Fibroblast of lung (primary cell): ENCODE measurements at regions not wholly inside any gene's neighbourhood (a gene's known extent, or its start where the extent isn't known, plus 50 kb on each side); places are given as distances from the start of the nearest gene placed in this dataset.

Experiments
- DNase-seq, 2 donors: peaks; one replicate each; pipeline versions ENCODE4 v3.0.0 to v3.0.0-alpha.2; 2010; ENCODE audit warnings: low read depth in 2 of 2
- H2AFZ ChIP-seq: 2 replicates; pipeline ENCODE4 v1.5.1; 2012; ENCODE audit warnings: low read length, control low read depth, inconsistent platforms
- H3K27ac ChIP-seq: 2 replicates; pipeline ENCODE4 v1.5.1; 2011; ENCODE audit warnings: low read length, control low read depth; ENCODE audit not compliant: insufficient read depth
- H3K27me3 ChIP-seq: 2 replicates; pipeline ENCODE4 v1.5.1; 2011; ENCODE audit warnings: mild to moderate bottlenecking, low read length; ENCODE audit not compliant: control insufficient read depth, insufficient read depth
- H3K36me3 ChIP-seq: 2 replicates; pipeline ENCODE4 v1.5.1; 2011; ENCODE audit warnings: low read length; ENCODE audit not compliant: control insufficient read depth, insufficient read depth
- H3K4me1 ChIP-seq: 2 replicates; pipeline ENCODE4 v1.5.1; 2011; ENCODE audit warnings: low read length; ENCODE audit not compliant: control insufficient read depth, insufficient read depth; ENCODE audit errors: extremely low read depth
- H3K4me2 ChIP-seq: 2 replicates; pipeline ENCODE4 v1.5.1; 2011; ENCODE audit warnings: low read length, control low read depth; ENCODE audit not compliant: insufficient read depth; ENCODE audit errors: extremely low read depth
- H3K4me3 ChIP-seq, 4 experiments: fragments of 200-600 bp in 1 of 4; sonication (generic) in 1 of 4; replicated peaks in 1 of 4; 2 replicates each; pipeline ENCODE4 v1.5.1; 2011 to 2016; ENCODE audit warnings: low read length in 4 of 4, low read depth in 3 of 4, mild to moderate bottlenecking in 3 of 4, control low read depth in 2 of 4, inconsistent platforms in 1 of 4, mixed read lengths in 1 of 4; ENCODE audit not compliant: insufficient read depth in 1 of 4; ENCODE audit errors: control extremely low read depth in 1 of 4
- H3K79me2 ChIP-seq: 2 replicates; pipeline ENCODE4 v1.5.1; 2012; ENCODE audit warnings: mild to moderate bottlenecking, low read length, inconsistent platforms; ENCODE audit not compliant: control insufficient read depth, insufficient read depth
- H3K9ac ChIP-seq: 2 replicates; pipeline ENCODE4 v1.5.1; 2011; ENCODE audit warnings: mild to moderate bottlenecking, low read length, control low read depth; ENCODE audit not compliant: insufficient read depth
- H3K9me3 ChIP-seq: 2 replicates; pipeline ENCODE4 v1.5.1; 2012; ENCODE audit warnings: low read depth, low read length; ENCODE audit not compliant: control insufficient read depth, insufficient read depth
- H4K20me1 ChIP-seq: 2 replicates; pipeline ENCODE4 v1.5.1; 2011; ENCODE audit warnings: low read length; ENCODE audit not compliant: control insufficient read depth, insufficient read depth; ENCODE audit errors: extremely low read depth
- EZH2 ChIP-seq: IDR thresholded peaks from 2 replicates; pipeline ENCODE4 v1.5.1; 2012; ENCODE audit warnings: low read length, control low read depth, mild to moderate bottlenecking; ENCODE audit errors: missing control alignments
- TF ChIP-seq, protein P1 (sequence below), 2 donors: IDR thresholded peaks in 1 of 2; conservative IDR thresholded peaks in 1 of 2; 1 replicate in 1 of 2; 2 replicates in 1 of 2; pipeline ENCODE4 v1.5.1; 2011 to 2012; ENCODE audit warnings: low read length in 2 of 2, control low read depth in 1 of 2, inconsistent platforms in 1 of 2, low read depth in 1 of 2, mild to moderate bottlenecking in 1 of 2

DNA sequence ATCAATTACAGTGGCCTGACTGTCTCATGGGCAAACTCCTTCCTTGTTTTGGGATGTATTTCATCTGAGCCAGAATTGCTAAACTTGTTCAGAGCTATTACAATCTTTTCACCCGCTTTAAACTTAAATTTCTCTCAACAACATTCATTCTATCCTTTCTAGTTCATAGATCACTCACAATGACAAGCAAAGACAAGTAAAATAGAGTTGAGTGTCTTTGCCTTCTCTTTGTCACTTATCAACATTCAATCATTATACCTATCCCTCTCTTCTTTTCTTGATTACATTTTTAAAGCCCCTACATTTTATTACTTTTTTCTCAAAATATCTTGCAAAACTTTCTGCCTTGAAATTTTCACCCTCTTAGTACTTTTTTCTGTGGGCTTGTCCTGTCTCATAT, 1113.1 kb downstream of the PCDH17 start:
- Histone ChIP-seq H3K4me3 (no peak overlapping the region), H3K9ac (no peak overlapping the region), H3K27ac (no peak overlapping the region), H3K4me1 (no peaks in the 10 kb centered on the region), H3K36me3 (no peaks in the 10 kb centered on the region), H3K79me2 (no peaks in the 10 kb centered on the region), H4K20me1 (no peaks in the 10 kb centered on the region), H3K9me3 (no peaks in the 10 kb centered on the region), H3K4me2 (no peak overlapping the region), H2AFZ (no peak overlapping the region), H3K27me3 (no peaks in the 10 kb centered on the region)
- no peak for DNase-seq
- no peak for TF ChIP-seq EZH2
- TF ChIP-seq, protein P1, sequence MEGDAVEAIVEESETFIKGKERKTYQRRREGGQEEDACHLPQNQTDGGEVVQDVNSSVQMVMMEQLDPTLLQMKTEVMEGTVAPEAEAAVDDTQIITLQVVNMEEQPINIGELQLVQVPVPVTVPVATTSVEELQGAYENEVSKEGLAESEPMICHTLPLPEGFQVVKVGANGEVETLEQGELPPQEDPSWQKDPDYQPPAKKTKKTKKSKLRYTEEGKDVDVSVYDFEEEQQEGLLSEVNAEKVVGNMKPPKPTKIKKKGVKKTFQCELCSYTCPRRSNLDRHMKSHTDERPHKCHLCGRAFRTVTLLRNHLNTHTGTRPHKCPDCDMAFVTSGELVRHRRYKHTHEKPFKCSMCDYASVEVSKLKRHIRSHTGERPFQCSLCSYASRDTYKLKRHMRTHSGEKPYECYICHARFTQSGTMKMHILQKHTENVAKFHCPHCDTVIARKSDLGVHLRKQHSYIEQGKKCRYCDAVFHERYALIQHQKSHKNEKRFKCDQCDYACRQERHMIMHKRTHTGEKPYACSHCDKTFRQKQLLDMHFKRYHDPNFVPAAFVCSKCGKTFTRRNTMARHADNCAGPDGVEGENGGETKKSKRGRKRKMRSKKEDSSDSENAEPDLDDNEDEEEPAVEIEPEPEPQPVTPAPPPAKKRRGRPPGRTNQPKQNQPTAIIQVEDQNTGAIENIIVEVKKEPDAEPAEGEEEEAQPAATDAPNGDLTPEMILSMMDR (conservative IDR thresholded peaks at IDR 0.05 in 1 of 2, IDR thresholded peaks at IDR 0.05 in 1 of 2; ENCODE audit: low read depth in 1 of 2, low read length in 2 of 2), result no peak

DNA sequence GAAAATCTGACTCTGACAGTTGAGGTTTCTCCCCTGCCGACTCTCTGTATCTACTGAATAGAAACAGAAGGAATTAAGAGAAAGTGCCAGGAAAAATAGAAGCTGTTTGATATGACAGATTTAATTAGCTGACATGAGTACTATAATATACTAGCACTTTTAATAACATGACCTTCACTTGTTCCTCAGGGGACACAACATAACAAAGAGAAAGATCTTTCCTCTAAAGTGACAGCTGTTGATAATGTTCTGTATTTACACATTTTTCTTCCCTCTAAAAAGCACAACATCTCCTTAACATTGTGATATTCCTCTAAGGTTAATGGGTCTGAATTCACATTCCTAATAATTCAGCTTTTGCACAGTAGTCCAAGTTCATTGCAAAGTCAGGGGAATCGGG, 1136.0 kb downstream of the PCDH17 start:
- no peak for TF ChIP-seq EZH2
- TF ChIP-seq, protein P1 (conservative IDR thresholded peaks at IDR 0.05 in 1 of 2, IDR thresholded peaks at IDR 0.05 in 1 of 2; ENCODE audit: low read depth in 1 of 2, low read length in 2 of 2), result no peak

DNA sequence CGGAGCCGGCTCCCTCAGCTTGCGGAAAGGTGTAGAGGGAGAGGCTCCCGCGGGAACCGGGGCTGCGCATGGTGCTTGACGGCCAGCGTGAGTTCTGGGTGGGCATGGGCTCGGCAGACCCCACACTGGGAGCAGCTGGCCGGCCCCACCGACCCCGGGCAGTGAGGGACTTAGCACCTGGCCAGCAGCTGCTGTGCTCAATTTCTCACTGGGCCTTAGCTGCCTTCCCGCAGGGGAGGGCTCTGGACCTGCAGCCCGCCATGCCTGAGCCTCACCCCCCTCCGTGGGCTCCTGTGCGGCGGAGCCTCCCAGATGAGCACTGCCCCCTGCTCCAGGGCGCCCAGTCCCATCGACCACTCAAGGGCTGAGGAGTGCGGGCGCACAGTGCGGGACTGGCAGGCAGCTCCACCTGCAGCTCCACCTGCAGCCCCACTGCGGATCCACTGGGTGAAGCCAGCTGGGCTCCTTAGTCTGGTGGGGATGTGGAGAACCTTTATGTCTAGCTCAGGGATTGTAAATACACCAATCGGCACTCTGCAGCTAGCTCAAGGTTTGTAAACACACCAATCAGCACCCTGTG, 1141.8 kb downstream of the PCDH17 start:
- TF ChIP-seq EZH2, result no peak
- TF ChIP-seq, protein P1 (conservative IDR thresholded peaks at IDR 0.05 in 1 of 2, IDR thresholded peaks at IDR 0.05 in 1 of 2; ENCODE audit: low read depth in 1 of 2, low read length in 2 of 2), result no peak
- no peak overlapping the region for H3K4me3 ChIP-seq
- H3K4me2 ChIP-seq, result no peak overlapping the region
- no peak overlapping the region for H3K27ac ChIP-seq
- H2AFZ ChIP-seq, result no peak overlapping the region
- DNase-seq, result no peak
- no peak overlapping the region for H3K9ac ChIP-seq
- no peaks in the 10 kb centered on the region for H3K36me3 ChIP-seq
- H3K4me1 ChIP-seq, result no peaks in the 10 kb centered on the region
- H3K27me3 ChIP-seq, result no peaks in the 10 kb centered on the region
- H4K20me1 ChIP-seq, result no peaks in the 10 kb centered on the region
- no peaks in the 10 kb centered on the region for H3K79me2 ChIP-seq
- H3K9me3 ChIP-seq, result no peaks in the 10 kb centered on the region

More for the DNA sequence above, 1136.0 kb downstream of the PCDH17 start:
- Histone ChIP-seq H3K4me2 (no peak overlapping the region), H3K27ac (no peak overlapping the region), H4K20me1 (no peaks in the 10 kb centered on the region), H3K4me1 (no peaks in the 10 kb centered on the region), H3K79me2 (no peaks in the 10 kb centered on the region), H3K9me3 (no peaks in the 10 kb centered on the region), H3K9ac (no peak overlapping the region), H3K27me3 (no peaks in the 10 kb centered on the region), H3K36me3 (no peaks in the 10 kb centered on the region), H3K4me3 (no peak overlapping the region), H2AFZ (no peak overlapping the region)
- DNase-seq, result peak in 1 of 2 donors; percentile 22
